Prostate gland (tissue), 2 donors: ENCODE measurements at regions not wholly inside any gene's neighbourhood (a gene's known extent, or its start where the extent isn't known, plus 50 kb on each side); places are given as distances from the start of the nearest gene placed in this dataset.

ENCODE experiments used
- DNase-seq: peaks from one replicate; pipeline ENCODE4 v3.0.0-alpha.2; 2019; ENCODE audit warnings: low spot score
- H3K27ac ChIP-seq, 2 donors: fragments of 200-600 bp; sonication (generic); 2 replicates each; pipeline ENCODE4 v1.5.1; 2017 to 2019
- H3K27me3 ChIP-seq: fragments of 200-600 bp; sonication (generic); replicated peaks from 2 replicates; pipeline ENCODE4 v1.5.1; 2019; ENCODE audit not compliant: insufficient read depth
- H3K36me3 ChIP-seq, 2 donors: fragments of 200-600 bp; sonication (generic); 1 replicate in 1 of 2; 2 replicates in 1 of 2; pipeline versions ENCODE4 v1.5.1 to v1.8.1; 2017 to 2019
- H3K4me1 ChIP-seq: fragments of 200-600 bp; sonication (generic); replicated peaks from 2 replicates; pipeline ENCODE4 v1.5.1; 2019
- H3K4me3 ChIP-seq, 2 donors: fragments of 200-600 bp; sonication (generic); 2 replicates each; pipeline ENCODE4 v1.5.1; 2017 to 2019
- H3K9me3 ChIP-seq: fragments of 200-600 bp; sonication (generic); 2 replicates; pipeline ENCODE4 v1.5.1; 2017
- CTCF ChIP-seq, 4 experiments: fragments of 200-600 bp in 2 of 4; fragments of 450-650 bp in 2 of 4; sonication (generic) in 2 of 4; IDR thresholded peaks; 1 replicate in 3 of 4; 2 replicates in 1 of 4; pipeline ENCODE4 v1.5.1; 2016 to 2019; ENCODE audit warnings: antibody characterized with exemption in 4 of 4, mild to moderate bottlenecking in 2 of 4, moderate library complexity in 2 of 4
- POLR2A ChIP-seq: fragments of 450-650 bp; IDR thresholded peaks from one replicate; pipeline ENCODE4 v1.6.1; 2016; ENCODE audit warnings: antibody characterized with exemption, mild to moderate bottlenecking
- POLR2AphosphoS5 ChIP-seq: sonication (generic); formaldehyde crosslinking; IDR thresholded peaks from one replicate; pipeline ENCODE4 v1.6.1; 2017; ENCODE audit warnings: antibody characterized with exemption
- WGBS: methylation state at CpG from one replicate; pipeline ENCODE4 v1.1.5; 2018; 5-methylcytosine and 5-hydroxymethylcytosine counted together
- intact Hi-C: fragments of 100-400 bp; cut with DNase I; formaldehyde crosslinking; loops from one replicate; pipeline ENCODE4 v1.14.2; 2022

GRCh38 chr17:36879624-36880131, 57.6 kb upstream of the LHX1 start:
- 79% methylated on average over 14 of the region's 14 CpGs for WGBS
- H3K27ac ChIP-seq: no peak overlapping the region
- H3K4me3 ChIP-seq: no peak overlapping the region
- no peaks in the 10 kb centered on the region for H3K36me3 ChIP-seq
- H3K27me3 ChIP-seq: peaks cover 4% of the 10 kb centered on the region
- intact Hi-C loops: no loop called here
- TF ChIP-seq CTCF (IDR thresholded peaks at IDR 0.05) (no peak), POLR2A (no peak), POLR2AphosphoS5 (no peak)
- no peaks in the 10 kb centered on the region for H3K4me1 ChIP-seq
- no peak for DNase-seq
- no peaks in the 10 kb centered on the region for H3K9me3 ChIP-seq

- Histone ChIP-seq H3K27me3 (peaks cover 7% of the 10 kb centered on the region), H3K27ac (no peak overlapping the region), H3K36me3 (no peaks in the 10 kb centered on the region), H3K4me3 (no peak overlapping the region), H3K4me1 (no peaks in the 10 kb centered on the region), H3K9me3 (no peaks in the 10 kb centered on the region)
- 83% methylated on average over 6 of the region's 6 CpGs for WGBS
- TF ChIP-seq CTCF (IDR thresholded peaks at IDR 0.05): no peak
- TF ChIP-seq POLR2A: no peak
- TF ChIP-seq POLR2AphosphoS5: no peak
- DNase-seq: no peak
- intact Hi-C loops: no loop called here
Observed at GRCh38 chr17:36880268-36880905, 56.9 kb upstream of the LHX1 start.

- Histone ChIP-seq H3K4me3 (no peak overlapping the region), H3K27me3 (peaks cover 7% of the 10 kb centered on the region), H3K4me1 (no peaks in the 10 kb centered on the region), H3K9me3 (no peaks in the 10 kb centered on the region), H3K36me3 (no peaks in the 10 kb centered on the region), H3K27ac (no peak overlapping the region)
- intact Hi-C loops: no loop called here
- no peak for DNase-seq
- TF ChIP-seq CTCF (IDR thresholded peaks at IDR 0.05) (no peak), POLR2A (no peak)
Observed at GRCh38 chr17:36881323-36881722, 56.0 kb upstream of the LHX1 start.

GRCh38 chr17:36884495-36885152, 52.7 kb upstream of the LHX1 start:
- intact Hi-C loops: no loop called here

More at GRCh38 chr17:36884495-36885152, 52.7 kb upstream of the LHX1 start:
- Histone ChIP-seq H3K4me3 (no peak overlapping the region), H3K36me3 (no peaks in the 10 kb centered on the region), H3K27me3 (peaks cover 7% of the 10 kb centered on the region), H3K4me1 (no peaks in the 10 kb centered on the region), H3K27ac (no peak overlapping the region), H3K9me3 (no peaks in the 10 kb centered on the region)
- 16% methylated on average over 27 of the region's 27 CpGs for WGBS
- DNase-seq: no peak
- TF ChIP-seq POLR2A: no peak
- TF ChIP-seq POLR2AphosphoS5: no peak
- no peak for TF ChIP-seq CTCF (IDR thresholded peaks at IDR 0.05)
